ENCODE measurements at regions not wholly inside any gene's neighbourhood (a gene's known extent, or its start where the extent isn't known, plus 50 kb on each side); places are given as distances from the start of the nearest gene placed in this dataset.
"Not testable (repeated sequence)": the region's sequence is repeated elsewhere in the genome, so short reads cannot be mapped to it uniquely, and the experiment has no call there.

GRCh38 chr2:239866350-239866749, 158.8 kb downstream of the NDUFA10 start:
- TF ChIP-seq ZFX (IDR thresholded peaks at IDR 0.05; ENCODE audit: borderline replicate concordance) (no peak), CTCF (IDR thresholded peaks at IDR 0.05) (no peak)

GRCh38 chr2:239865856-239866255, 159.3 kb downstream of the NDUFA10 start:
- not testable (repeated sequence) for H3K27ac ChIP-seq

More at GRCh38 chr2:239866350-239866749, 158.8 kb downstream of the NDUFA10 start:
- H3K27ac ChIP-seq = no peak overlapping the region

GRCh38 chr2:239865059-239865639, 160.0 kb downstream of the NDUFA10 start:
- no peak for TF ChIP-seq ZFX (IDR thresholded peaks at IDR 0.05; ENCODE audit: borderline replicate concordance)
- TF ChIP-seq CTCF (IDR thresholded peaks at IDR 0.05) = no peak
- H3K27ac ChIP-seq = no peak overlapping the region

- TF ChIP-seq ZFX (IDR thresholded peaks at IDR 0.05; ENCODE audit: borderline replicate concordance) (no peak), CTCF (IDR thresholded peaks at IDR 0.05) (no peak)
- no peak overlapping the region for H3K27ac ChIP-seq
These were observed 160.7 kb downstream of the NDUFA10 start for GRCh38 chr2:239864247-239865058.

- H3K27ac ChIP-seq = no peak overlapping the region
- no peak for TF ChIP-seq CTCF (IDR thresholded peaks at IDR 0.05)
- no peak for TF ChIP-seq ZFX (IDR thresholded peaks at IDR 0.05; ENCODE audit: borderline replicate concordance)
These were observed 162.5 kb downstream of the NDUFA10 start for GRCh38 chr2:239862613-239863012.

- H3K27ac ChIP-seq = no peak overlapping the region
- TF ChIP-seq CTCF (IDR thresholded peaks at IDR 0.05) = no peak
- TF ChIP-seq ZFX (IDR thresholded peaks at IDR 0.05; ENCODE audit: borderline replicate concordance) = no peak
These were observed 167.0 kb downstream of the NDUFA10 start for GRCh38 chr2:239858179-239858578.

GRCh38 chr2:239857591-239857990, 167.6 kb downstream of the NDUFA10 start:
- no peak for TF ChIP-seq CTCF (IDR thresholded peaks at IDR 0.05)
- TF ChIP-seq ZFX (IDR thresholded peaks at IDR 0.05; ENCODE audit: borderline replicate concordance) = no peak
- no peak overlapping the region for H3K27ac ChIP-seq

Measured in 22Rv1 (cell line).